ENCODE measurements at regions not wholly inside any gene's neighbourhood (a gene's known extent, or its start where the extent isn't known, plus 50 kb on each side); places are given as distances from the start of the nearest gene placed in this dataset.

GRCh38 chr18:47755102-47755456 lies 175.4 kb downstream of the SMAD2 start:
- TF ChIP-seq POLR2AphosphoS5 (IDR thresholded peaks at IDR 0.05; ENCODE audit: borderline replicate concordance, low read depth, low read length) (no peak), EZH2 (IDR thresholded peaks at IDR 0.05) (no peak), FOXP2 (optimal IDR thresholded peaks at IDR 0.05; ENCODE audit: control extremely low read depth, extremely low read length, insufficient read depth) (no peak)
